HG03175 (cell line): ENCODE measurements at regions not wholly inside any gene's neighbourhood (a gene's known extent, or its start where the extent isn't known, plus 50 kb on each side); places are given as distances from the start of the nearest gene placed in this dataset.
"Not testable (repeated sequence)": the region's sequence is repeated elsewhere in the genome, so short reads cannot be mapped to it uniquely, and the experiment has no call there.

Source experiments
- ATAC-seq: cut with Tn5 transposase; IDR thresholded peaks from one replicate; pipeline ENCODE4 v1.9.1; 2021; ENCODE audit warnings: mild to moderate bottlenecking, moderate library complexity; ENCODE audit not compliant: unreplicated experiment

- not testable (repeated sequence) for ATAC-seq
Observed at GRCh38 chr3:75840160-75840559, 54.8 kb upstream of the ZNF717 start.

- ATAC-seq, result not testable (repeated sequence)
Observed at GRCh38 chr3:75850301-75851008, 65.1 kb upstream of the ZNF717 start.

DNA sequence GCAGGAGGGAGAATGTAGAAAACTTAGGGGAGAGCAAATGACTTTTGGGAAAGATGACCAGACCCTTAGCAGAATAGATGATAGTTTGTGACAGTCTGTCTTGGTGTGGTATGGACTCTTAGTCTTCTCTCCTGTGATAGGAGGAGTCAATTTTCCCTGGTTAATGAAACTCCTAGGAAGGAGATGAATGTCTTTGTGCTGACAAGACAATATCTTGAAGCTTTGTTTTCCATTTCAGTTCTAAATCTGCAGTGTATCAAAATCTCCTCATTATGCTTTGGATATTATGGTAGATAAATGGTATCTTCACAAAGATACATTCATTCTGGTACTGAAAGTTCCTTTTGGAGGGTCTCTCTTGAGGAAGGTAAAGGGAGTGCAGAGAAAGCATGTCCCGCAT lies 77.8 kb upstream of the ZNF717 start:
- no peak for ATAC-seq

DNA sequence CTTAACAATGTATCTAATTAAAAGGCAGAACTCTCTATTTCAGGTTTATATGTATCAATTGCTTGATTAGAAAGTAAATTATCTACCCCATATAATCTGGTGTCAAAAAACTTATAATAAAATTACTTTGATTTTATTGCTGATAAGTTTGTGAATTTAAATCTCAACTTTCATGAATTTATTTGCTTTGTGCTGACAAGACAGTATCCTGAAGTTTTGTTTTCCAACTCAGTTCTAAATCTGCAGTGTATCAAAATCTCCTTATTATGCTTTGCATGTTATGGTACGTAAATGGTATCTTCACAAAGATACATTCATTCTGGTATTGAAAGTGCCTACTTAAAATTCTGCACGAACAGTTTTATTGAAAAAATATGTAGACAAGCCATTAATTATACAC lies 78.5 kb upstream of the ZNF717 start:
- ATAC-seq, result no peak

GRCh38 chr3:75883719-75884118 lies 98.4 kb upstream of the ZNF717 start:
- not testable (repeated sequence) for ATAC-seq

DNA sequence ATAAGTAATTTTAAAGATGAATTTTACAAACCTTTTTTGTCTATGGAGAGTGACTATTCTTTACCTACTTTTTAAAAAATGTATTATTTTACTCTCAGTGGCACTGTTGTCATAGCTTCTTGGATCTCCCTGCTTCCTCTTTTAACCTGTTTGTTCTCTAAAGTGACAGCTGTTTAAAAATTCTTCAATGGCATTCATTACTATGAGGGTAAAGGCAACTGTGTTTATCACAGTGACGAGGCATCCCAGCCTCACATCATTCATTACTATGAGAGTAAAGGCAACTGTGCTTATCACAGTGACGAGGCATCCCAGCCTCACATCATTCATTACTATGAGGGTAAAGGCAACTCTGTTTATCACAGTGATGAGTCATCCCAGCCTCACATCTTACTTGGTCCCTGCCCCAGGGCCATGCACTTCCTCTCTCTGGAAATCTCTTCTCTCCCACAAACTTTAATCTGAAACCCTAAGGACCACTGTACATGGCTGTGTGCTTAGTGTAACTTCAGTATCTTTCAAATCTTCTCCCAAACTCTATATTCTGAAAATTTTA lies 101.7 kb upstream of the ZNF717 start:
- ATAC-seq, result no peak

DNA sequence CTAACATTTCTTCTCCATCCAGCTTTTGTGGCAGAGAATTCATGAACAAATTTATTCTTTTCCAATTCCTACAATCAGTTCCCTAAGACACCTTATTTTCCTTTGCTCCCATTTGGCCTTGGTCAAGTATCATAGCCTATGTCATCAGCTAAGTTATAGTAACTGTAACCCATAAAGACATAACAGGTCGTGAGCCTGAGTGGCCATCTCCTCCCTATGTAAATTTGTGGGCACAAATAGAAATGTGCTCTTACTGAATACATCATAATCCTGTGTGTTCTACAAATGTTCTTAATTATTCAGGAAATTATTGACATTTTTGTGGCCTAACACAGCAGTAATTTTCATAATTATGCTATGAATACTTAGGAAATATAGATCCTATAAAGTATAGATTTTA lies 108.9 kb upstream of the ZNF717 start:
- no peak for ATAC-seq

DNA sequence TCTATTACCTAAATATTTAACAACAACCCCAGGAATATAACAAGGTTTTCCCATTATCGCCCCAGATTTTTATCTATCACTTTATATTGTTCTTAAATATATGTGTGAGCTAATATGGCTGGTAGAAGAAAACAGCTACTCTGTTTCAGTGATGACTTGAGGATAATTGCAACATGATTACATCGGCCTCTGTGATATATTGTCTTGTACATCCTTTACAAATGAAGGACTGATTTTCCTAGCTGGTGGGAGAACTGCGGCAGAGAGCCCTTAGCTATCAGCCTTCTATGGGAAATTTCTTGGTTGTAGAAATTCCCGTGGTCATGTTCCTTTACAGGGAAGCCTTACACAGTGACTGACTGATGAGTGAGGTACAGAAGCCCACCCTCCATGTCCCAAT lies 110.9 kb upstream of the ZNF717 start:
- ATAC-seq, result no peak

- not testable (repeated sequence) for ATAC-seq
Observed at GRCh38 chr3:75901446-75901845, 116.1 kb upstream of the ZNF717 start.

- ATAC-seq, result no peak
Observed at GRCh38 chr3:75906555-75907112, 121.3 kb upstream of the ZNF717 start.

- ATAC-seq, result no peak
Observed at GRCh38 chr3:75913800-75914350, 128.5 kb upstream of the ZNF717 start.

GRCh38 chr3:75914741-75915140 lies 129.4 kb upstream of the ZNF717 start:
- ATAC-seq, result not testable (repeated sequence)

DNA sequence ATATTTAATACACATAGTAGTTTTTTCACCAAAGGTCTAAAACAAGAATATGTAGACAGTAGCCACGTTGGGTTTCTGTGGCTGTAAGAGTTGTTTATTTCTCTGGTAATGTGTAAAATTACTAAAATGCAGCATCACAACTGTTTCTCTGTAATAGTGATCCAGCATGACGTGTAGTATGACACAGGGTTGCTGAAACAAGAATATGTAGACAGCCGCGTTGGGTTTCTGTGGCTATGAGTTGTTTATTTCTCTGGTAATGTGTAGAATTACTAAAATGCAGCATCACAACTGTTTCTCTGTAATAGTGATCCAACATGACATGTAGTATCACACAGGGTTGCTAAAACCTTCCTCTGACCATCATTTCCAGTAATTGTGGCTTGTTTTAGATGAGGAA lies 153.6 kb upstream of the ZNF717 start:
- ATAC-seq, result no peak

- no peak for ATAC-seq
Observed at GRCh38 chr3:75951941-75952340, 166.6 kb upstream of the ZNF717 start.

DNA sequence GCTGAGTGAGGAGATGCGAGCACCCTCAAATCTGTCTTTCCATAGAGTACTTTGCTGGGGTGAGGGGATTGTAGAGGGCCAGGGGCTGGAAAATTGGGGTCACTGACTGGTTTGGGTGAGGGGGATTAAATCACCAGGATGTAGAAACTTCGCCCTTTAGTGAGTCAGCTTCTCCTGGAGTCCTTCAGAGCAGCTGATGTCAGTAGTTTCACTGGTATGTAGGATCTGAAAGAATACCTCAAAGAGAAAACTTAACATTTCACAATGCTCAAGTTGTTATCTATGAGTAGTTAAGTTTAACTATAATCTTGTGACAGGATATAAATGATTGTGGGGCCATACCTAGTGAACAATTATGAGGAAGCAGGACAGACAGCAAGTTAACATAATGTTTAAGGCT lies 174.7 kb upstream of the ZNF717 start:
- not testable (repeated sequence) for ATAC-seq

DNA sequence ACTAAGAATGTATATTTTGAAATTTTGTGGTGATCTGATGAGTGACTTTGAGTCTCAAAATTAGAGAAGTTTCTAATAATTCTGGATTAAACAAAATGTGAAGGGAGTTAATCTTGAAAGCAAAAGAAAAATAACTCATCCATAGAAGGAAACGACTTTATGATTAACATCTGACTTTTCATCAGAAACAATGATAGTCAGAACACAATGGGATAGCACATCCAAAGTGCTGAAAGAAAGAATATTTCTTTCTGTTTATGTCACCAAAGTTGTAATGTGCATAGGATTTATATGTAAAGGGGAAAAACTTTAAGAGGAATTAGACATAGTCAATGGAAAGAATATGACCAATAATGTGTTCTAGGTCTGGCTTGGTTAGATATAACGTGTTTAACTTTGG lies 176.7 kb upstream of the ZNF717 start:
- ATAC-seq, result not testable (repeated sequence)

GRCh38 chr3:75967071-75967470 lies 181.7 kb upstream of the ZNF717 start:
- ATAC-seq, result no peak

- ATAC-seq, result no peak
Observed at GRCh38 chr3:75978686-75979085, 193.3 kb upstream of the ZNF717 start.

DNA sequence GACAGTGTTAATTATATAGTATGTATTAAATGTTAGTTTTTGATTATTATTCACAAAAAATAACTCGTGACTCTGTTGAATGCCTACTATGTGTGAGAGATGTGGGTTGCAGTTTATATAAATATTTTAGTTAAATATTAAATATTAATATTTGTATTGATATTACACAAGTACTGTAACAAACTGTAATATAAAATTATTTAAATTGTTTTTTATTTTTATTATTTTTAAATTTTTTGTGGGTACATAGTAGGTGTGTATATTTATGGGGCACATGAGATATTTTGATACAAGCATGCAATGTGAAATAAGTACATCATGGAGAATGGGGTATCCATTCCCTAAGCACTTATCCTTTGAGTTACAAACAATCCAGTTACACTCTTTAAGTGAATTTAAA lies 196.1 kb upstream of the ZNF717 start:
- no peak for ATAC-seq

DNA sequence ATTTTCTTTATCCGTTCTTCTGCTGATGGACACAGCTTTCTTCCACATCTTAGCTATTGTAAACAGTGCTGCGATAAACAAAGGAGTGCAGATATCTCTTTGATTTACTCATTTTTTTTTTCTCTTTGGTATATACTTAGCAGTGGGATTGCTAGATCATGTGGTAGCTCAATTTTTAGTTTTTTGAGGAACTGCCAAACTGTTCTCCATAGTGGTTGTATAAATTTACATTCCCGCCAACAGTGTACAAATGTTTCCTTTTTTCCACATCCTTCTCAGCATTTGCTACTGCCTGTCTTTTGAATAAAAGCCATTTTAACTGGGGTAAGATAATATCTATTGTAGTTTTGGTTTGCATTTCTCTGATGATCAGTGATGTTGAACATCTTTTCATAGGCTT lies 196.8 kb upstream of the ZNF717 start:
- no peak for ATAC-seq

- ATAC-seq, result no peak
Observed at GRCh38 chr3:75983111-75983510, 197.8 kb upstream of the ZNF717 start.

- no peak for ATAC-seq
Observed at GRCh38 chr3:75983609-75984290, 198.4 kb upstream of the ZNF717 start.
